Keratinocyte (primary cell): ENCODE measurements at regions not wholly inside any gene's neighbourhood (a gene's known extent, or its start where the extent isn't known, plus 50 kb on each side); places are given as distances from the start of the nearest gene placed in this dataset.

Source experiments
- DNase-seq: peaks from one replicate; pipeline ENCODE4 v3.0.0-alpha.2; 2011; ENCODE audit warnings: low read depth, missing footprints, low spot score
- FAIRE-seq: peaks from 2 replicates; lab custom pipeline; 2011; peaks lifted over from hg19 to GRCh38; lab: Jason Lieb, UNC
- H2AFZ ChIP-seq: 2 replicates; pipeline ENCODE4 v1.6.0; 2012; ENCODE audit warnings: low read length, control low read depth, inconsistent platforms; ENCODE audit not compliant: control insufficient read depth
- H3K27ac ChIP-seq: 2 replicates; pipeline ENCODE4 v1.5.1; 2011; ENCODE audit warnings: low read length; ENCODE audit not compliant: control insufficient read depth, insufficient read depth
- H3K27me3 ChIP-seq: 3 replicates; pipeline ENCODE4 v1.6.0; 2011; ENCODE audit warnings: low read length; ENCODE audit not compliant: control insufficient read depth, insufficient read depth; ENCODE audit errors: extremely low read depth
- H3K36me3 ChIP-seq, 2 experiments: 2 replicates in 1 of 2; 3 replicates in 1 of 2; pipeline ENCODE4 v1.5.1; 2011; ENCODE audit warnings: low read length in 2 of 2, mild to moderate bottlenecking in 1 of 2; ENCODE audit not compliant: control insufficient read depth in 2 of 2, insufficient read depth in 2 of 2; ENCODE audit errors: extremely low read depth in 1 of 2
- H3K4me1 ChIP-seq: 3 replicates; pipeline ENCODE4 v1.5.1; 2011; ENCODE audit warnings: low read length; ENCODE audit not compliant: control insufficient read depth, insufficient read depth; ENCODE audit errors: extremely low read depth
- H3K4me2 ChIP-seq: 3 replicates; pipeline ENCODE4 v1.6.0; 2011; ENCODE audit warnings: low read depth, low read length; ENCODE audit not compliant: control insufficient read depth, insufficient read depth; ENCODE audit errors: extremely low read depth
- H3K4me3 ChIP-seq, 3 experiments: fragments of 200-600 bp in 1 of 3; sonication (generic) in 1 of 3; 2 replicates in 2 of 3; 3 replicates in 1 of 3; pipeline ENCODE4 v1.5.1; 2011 to 2016; ENCODE audit warnings: low read length in 3 of 3, mild to moderate bottlenecking in 3 of 3, control low read depth in 2 of 3, inconsistent platforms in 1 of 3, low read depth in 1 of 3, mixed read lengths in 1 of 3, mixed run types in 1 of 3, moderate library complexity in 1 of 3; ENCODE audit not compliant: control insufficient read depth in 2 of 3, insufficient read depth in 2 of 3; ENCODE audit errors: extremely low read depth in 1 of 3
- H3K79me2 ChIP-seq: 2 replicates; pipeline ENCODE4 v1.6.0; 2012; ENCODE audit warnings: low read length; ENCODE audit not compliant: control insufficient read depth, insufficient read depth
- H3K9ac ChIP-seq: 3 replicates; pipeline ENCODE4 v1.6.0; 2011; ENCODE audit warnings: low read length; ENCODE audit not compliant: control insufficient read depth, insufficient read depth; ENCODE audit errors: extremely low read depth
- H3K9me1 ChIP-seq: 3 replicates; pipeline ENCODE4 v1.6.0; 2011; ENCODE audit warnings: low read length; ENCODE audit not compliant: control insufficient read depth, insufficient read depth; ENCODE audit errors: extremely low read depth
- H3K9me3 ChIP-seq: 2 replicates; pipeline ENCODE4 v1.5.1; 2012; ENCODE audit warnings: low read depth, low read length; ENCODE audit not compliant: control insufficient read depth
- H4K20me1 ChIP-seq: 3 replicates; pipeline ENCODE4 v1.6.0; 2011; ENCODE audit warnings: low read length; ENCODE audit not compliant: control insufficient read depth, insufficient read depth; ENCODE audit errors: extremely low read depth
- CTCF ChIP-seq, 3 experiments: IDR thresholded peaks in 1 of 3; conservative IDR thresholded peaks in 1 of 3; optimal IDR thresholded peaks in 1 of 3; 2 replicates in 2 of 3; 3 replicates in 1 of 3; pipeline versions ENCODE3 to v1.5.1; 2011; ENCODE audit warnings: low read length in 3 of 3, mild to moderate bottlenecking in 3 of 3, moderate library complexity in 2 of 3, control low read depth in 1 of 3, inconsistent platforms in 1 of 3; ENCODE audit not compliant: insufficient read depth in 2 of 3; ENCODE audit errors: extremely low read depth in 1 of 3
- EZH2 ChIP-seq: IDR thresholded peaks from one replicate; pipeline ENCODE4 v1.6.1; 2012; ENCODE audit warnings: inconsistent platforms, mild to moderate bottlenecking, low read length, moderate library complexity
- dilution Hi-C: fragments of 300-500 bp; cut with MboI; formaldehyde crosslinking; loops from one replicate; pipeline ENCODE4 v1.7.0; 2020; ENCODE audit warnings: low sequenced_read_pairs; ENCODE audit not compliant: extremely low pct_ligation_motif_present

- Histone ChIP-seq H3K9ac (no peak overlapping the region), H3K4me3 (no peak overlapping the region), H3K4me1 (no peaks in the 10 kb centered on the region), H3K9me1 (no peaks in the 10 kb centered on the region), H4K20me1 (no peaks in the 10 kb centered on the region), H3K4me2 (no peak overlapping the region), H3K79me2 (no peaks in the 10 kb centered on the region), H3K9me3 (no peaks in the 10 kb centered on the region), H3K27ac (no peak overlapping the region), H2AFZ (no peak overlapping the region), H3K36me3 (peaks cover 0 to 2% of the 10 kb centered on the region in 2 experiments), H3K27me3 (no peaks in the 10 kb centered on the region)
- FAIRE-seq (no peak), DNase-seq (no peak)
- dilution Hi-C loops, result no loop called here
- no peak for TF ChIP-seq CTCF (optimal IDR thresholded peaks at IDR 0.05 in 1 of 3, IDR thresholded peaks at IDR 0.05 in 1 of 3, conservative IDR thresholded peaks at IDR 0.05 in 1 of 3; ENCODE audit: extremely low read depth in 1 of 3, insufficient read depth in 2 of 3, low read length in 3 of 3)
- TF ChIP-seq EZH2, result no peak
These were observed 127.4 kb downstream of the CD24 start for GRCh38 chr6:106847116-106847515.

GRCh38 chr6:106844930-106845329 lies 129.6 kb downstream of the CD24 start:
- Histone ChIP-seq H3K4me3 (no peak overlapping the region), H3K4me2 (no peak overlapping the region), H3K9me3 (no peaks in the 10 kb centered on the region), H3K79me2 (no peaks in the 10 kb centered on the region), H3K9ac (no peak overlapping the region), H2AFZ (no peak overlapping the region), H3K27ac (no peak overlapping the region), H3K4me1 (no peaks in the 10 kb centered on the region), H4K20me1 (no peaks in the 10 kb centered on the region), H3K9me1 (no peaks in the 10 kb centered on the region), H3K36me3 (peaks cover 0 to 2% of the 10 kb centered on the region in 2 experiments), H3K27me3 (no peaks in the 10 kb centered on the region)
- no peak for TF ChIP-seq EZH2
- TF ChIP-seq CTCF (optimal IDR thresholded peaks at IDR 0.05 in 1 of 3, IDR thresholded peaks at IDR 0.05 in 1 of 3, conservative IDR thresholded peaks at IDR 0.05 in 1 of 3; ENCODE audit: extremely low read depth in 1 of 3, insufficient read depth in 2 of 3, low read length in 3 of 3), result no peak
- FAIRE-seq (no peak), DNase-seq (no peak)
- dilution Hi-C loops, result no loop called here
